ENCODE measurements at regions not wholly inside any gene's neighbourhood (a gene's known extent, or its start where the extent isn't known, plus 50 kb on each side); places are given as distances from the start of the nearest gene placed in this dataset.
"Not testable (repeated sequence)": the region's sequence is repeated elsewhere in the genome, so short reads cannot be mapped to it uniquely, and the experiment has no call there.

GRCh38 chr4:120003193-120003592 lies 63.5 kb downstream of the MAD2L1 start:
- no peaks in the 10 kb centered on the region for H3K9me3 ChIP-seq (ENCODE audit: control insufficient read depth, insufficient read depth, low read depth, low read length)
- peaks cover 7% of the 10 kb centered on the region for H3K4me1 ChIP-seq (ENCODE audit: control insufficient read depth, extremely low read depth, insufficient read depth, low read length)
- no peak overlapping the region for H2AFZ ChIP-seq (ENCODE audit: low read length)
- H3K27ac ChIP-seq (ENCODE audit: insufficient read depth, low read length): no peak overlapping the region
- DNase-seq (ENCODE audit: low read depth in 2 of 2): no peak
- H3K36me3 ChIP-seq (ENCODE audit: control insufficient read depth, insufficient read depth, low read length): no peaks in the 10 kb centered on the region
- H3K4me2 ChIP-seq (ENCODE audit: extremely low read depth, insufficient read depth, low read length): no peak overlapping the region
- no peaks in the 10 kb centered on the region for H3K27me3 ChIP-seq (ENCODE audit: control insufficient read depth, insufficient read depth, low read length)
- H3K4me3 ChIP-seq (replicated peaks in 1 of 4; ENCODE audit: control extremely low read depth in 1 of 4, insufficient read depth in 1 of 4, low read depth in 3 of 4, low read length in 4 of 4): no peak overlapping the region
- no peak overlapping the region for H3K9ac ChIP-seq (ENCODE audit: insufficient read depth, low read length)
- no peaks in the 10 kb centered on the region for H3K79me2 ChIP-seq (ENCODE audit: control insufficient read depth, insufficient read depth, low read length)
- TF ChIP-seq EZH2 (IDR thresholded peaks at IDR 0.05; ENCODE audit: low read length, missing control alignments) (no peak), CTCF (conservative IDR thresholded peaks at IDR 0.05 in 1 of 2, IDR thresholded peaks at IDR 0.05 in 1 of 2; ENCODE audit: low read depth in 1 of 2, low read length in 2 of 2) (no peak)
- no peaks in the 10 kb centered on the region for H4K20me1 ChIP-seq (ENCODE audit: control insufficient read depth, extremely low read depth, insufficient read depth, low read length)

DNA sequence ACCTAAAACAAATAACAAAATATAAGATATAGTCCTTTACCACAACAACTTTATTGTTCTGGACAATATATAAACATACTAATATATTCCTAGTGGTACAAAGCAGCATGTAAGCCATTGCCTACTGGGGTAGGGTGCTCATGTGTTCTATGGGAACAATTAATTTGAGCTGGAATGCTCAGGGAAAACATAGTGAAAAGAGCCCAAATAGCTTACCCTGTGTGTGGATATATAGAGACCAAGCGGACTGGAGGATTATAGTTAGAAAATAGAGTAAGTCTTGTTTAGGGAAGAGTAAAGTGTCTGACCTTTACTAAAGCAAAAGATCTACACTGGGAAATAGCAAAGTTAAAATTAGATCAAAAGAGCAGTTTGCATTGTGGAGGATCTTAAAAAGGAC lies 64.8 kb downstream of the MAD2L1 start:
- Histone ChIP-seq H3K27me3 (ENCODE audit: control insufficient read depth, insufficient read depth, low read length) (no peaks in the 10 kb centered on the region), H3K79me2 (ENCODE audit: control insufficient read depth, insufficient read depth, low read length) (no peaks in the 10 kb centered on the region), H3K27ac (ENCODE audit: insufficient read depth, low read length) (no peak overlapping the region), H2AFZ (ENCODE audit: low read length) (no peak overlapping the region), H3K4me3 (replicated peaks in 1 of 4; ENCODE audit: control extremely low read depth in 1 of 4, insufficient read depth in 1 of 4, low read depth in 3 of 4, low read length in 4 of 4) (no peak overlapping the region), H3K4me1 (ENCODE audit: control insufficient read depth, extremely low read depth, insufficient read depth, low read length) (no peaks in the 10 kb centered on the region), H3K9ac (ENCODE audit: insufficient read depth, low read length) (no peak overlapping the region), H3K36me3 (ENCODE audit: control insufficient read depth, insufficient read depth, low read length) (no peaks in the 10 kb centered on the region), H3K9me3 (ENCODE audit: control insufficient read depth, insufficient read depth, low read depth, low read length) (no peaks in the 10 kb centered on the region), H3K4me2 (ENCODE audit: extremely low read depth, insufficient read depth, low read length) (no peak overlapping the region), H4K20me1 (ENCODE audit: control insufficient read depth, extremely low read depth, insufficient read depth, low read length) (no peaks in the 10 kb centered on the region)
- DNase-seq (ENCODE audit: low read depth in 2 of 2): no peak
- no peak for TF ChIP-seq EZH2 (IDR thresholded peaks at IDR 0.05; ENCODE audit: low read length, missing control alignments)
- TF ChIP-seq CTCF (conservative IDR thresholded peaks at IDR 0.05 in 1 of 2, IDR thresholded peaks at IDR 0.05 in 1 of 2; ENCODE audit: low read depth in 1 of 2, low read length in 2 of 2): no peak

GRCh38 chr4:120000591-120001296 lies 65.9 kb downstream of the MAD2L1 start:
- H4K20me1 ChIP-seq (ENCODE audit: control insufficient read depth, extremely low read depth, insufficient read depth, low read length): no peaks in the 10 kb centered on the region
- H3K36me3 ChIP-seq (ENCODE audit: control insufficient read depth, insufficient read depth, low read length): no peaks in the 10 kb centered on the region
- H3K9ac ChIP-seq (ENCODE audit: insufficient read depth, low read length): no peak overlapping the region
- no peaks in the 10 kb centered on the region for H3K9me3 ChIP-seq (ENCODE audit: control insufficient read depth, insufficient read depth, low read depth, low read length)
- H3K79me2 ChIP-seq (ENCODE audit: control insufficient read depth, insufficient read depth, low read length): no peaks in the 10 kb centered on the region
- no peak overlapping the region for H3K4me2 ChIP-seq (ENCODE audit: extremely low read depth, insufficient read depth, low read length)
- no peak overlapping the region for H2AFZ ChIP-seq (ENCODE audit: low read length)
- TF ChIP-seq EZH2 (IDR thresholded peaks at IDR 0.05; ENCODE audit: low read length, missing control alignments): no peak
- TF ChIP-seq CTCF (conservative IDR thresholded peaks at IDR 0.05 in 1 of 2, IDR thresholded peaks at IDR 0.05 in 1 of 2; ENCODE audit: low read depth in 1 of 2, low read length in 2 of 2): no peak
- peak in 1 of 2 donors; percentile 11 for DNase-seq (ENCODE audit: low read depth in 2 of 2)
- no peaks in the 10 kb centered on the region for H3K27me3 ChIP-seq (ENCODE audit: control insufficient read depth, insufficient read depth, low read length)
- no peak overlapping the region for H3K27ac ChIP-seq (ENCODE audit: insufficient read depth, low read length)
- H3K4me3 ChIP-seq (replicated peaks in 1 of 4; ENCODE audit: control extremely low read depth in 1 of 4, insufficient read depth in 1 of 4, low read depth in 3 of 4, low read length in 4 of 4): no peak overlapping the region
- no peaks in the 10 kb centered on the region for H3K4me1 ChIP-seq (ENCODE audit: control insufficient read depth, extremely low read depth, insufficient read depth, low read length)

GRCh38 chr4:119996024-119996423 lies 70.6 kb downstream of the MAD2L1 start:
- not testable (repeated sequence) for H3K27me3 ChIP-seq (ENCODE audit: control insufficient read depth, insufficient read depth, low read length); H4K20me1 ChIP-seq (ENCODE audit: control insufficient read depth, extremely low read depth, insufficient read depth, low read length); H3K4me2 ChIP-seq (ENCODE audit: extremely low read depth, insufficient read depth, low read length); H3K9ac ChIP-seq (ENCODE audit: insufficient read depth, low read length); H3K4me3 ChIP-seq (replicated peaks in 1 of 4; ENCODE audit: control extremely low read depth in 1 of 4, insufficient read depth in 1 of 4, low read depth in 3 of 4, low read length in 4 of 4); H3K4me1 ChIP-seq (ENCODE audit: control insufficient read depth, extremely low read depth, insufficient read depth, low read length); H3K27ac ChIP-seq (ENCODE audit: insufficient read depth, low read length); H3K36me3 ChIP-seq (ENCODE audit: control insufficient read depth, insufficient read depth, low read length); H3K79me2 ChIP-seq (ENCODE audit: control insufficient read depth, insufficient read depth, low read length); H3K9me3 ChIP-seq (ENCODE audit: control insufficient read depth, insufficient read depth, low read depth, low read length); DNase-seq (ENCODE audit: low read depth in 2 of 2); H2AFZ ChIP-seq (ENCODE audit: low read length)

Measured in fibroblast of lung (primary cell).